ENCODE measurements at regions not wholly inside any gene's neighbourhood (a gene's known extent, or its start where the extent isn't known, plus 50 kb on each side); places are given as distances from the start of the nearest gene placed in this dataset.

DNA sequence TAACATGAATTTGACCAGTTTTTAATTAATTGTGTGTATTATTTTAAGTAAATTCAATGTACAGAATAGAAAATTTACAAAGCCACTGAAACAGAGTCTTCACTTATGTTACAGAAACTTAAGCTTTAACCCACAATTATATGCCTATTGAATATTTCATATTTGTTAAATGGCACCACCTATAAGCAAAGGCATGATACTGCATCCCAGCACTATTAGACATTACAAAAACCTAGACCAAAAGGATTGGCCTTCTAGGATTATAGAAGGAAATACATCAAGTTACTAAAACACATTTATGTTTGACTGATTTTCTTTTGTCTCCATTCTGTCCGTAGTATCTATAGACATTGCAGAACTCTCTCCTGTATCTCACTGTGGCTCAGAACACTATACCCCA is 578.1 kb downstream of the AJAP1 start:
- Histone ChIP-seq H3K9me3 (replicated peaks; ENCODE audit: control insufficient read depth, insufficient read depth, low read length) (no peaks in the 10 kb centered on the region; the same call in 2 of the 3 replicates), H3K36me3 (ENCODE audit: control insufficient read depth in 2 of 2, insufficient read depth in 2 of 2, low read length in 1 of 2) (no peaks in the 10 kb centered on the region), H3K27me3 (replicated peaks in 1 of 2; ENCODE audit: control insufficient read depth in 2 of 2, insufficient read depth in 2 of 2, low read length in 1 of 2) (no peaks in the 10 kb centered on the region), H3K4me1 (ENCODE audit: control insufficient read depth, insufficient read depth, low read length) (no peaks in the 10 kb centered on the region), H2AFZ (ENCODE audit: control insufficient read depth, low read depth, low read length) (no peak overlapping the region), H3K9ac (ENCODE audit: control insufficient read depth, insufficient read depth, low read length) (no peak overlapping the region), H3K4me3 (no peak overlapping the region), H4K20me1 (ENCODE audit: control insufficient read depth, insufficient read depth) (no peaks in the 10 kb centered on the region), H3K27ac (ENCODE audit: control insufficient read depth, insufficient read depth) (no peak overlapping the region), H3K4me2 (ENCODE audit: control insufficient read depth, insufficient read depth) (no peak overlapping the region), H3K79me2 (ENCODE audit: control insufficient read depth, insufficient read depth, low read length) (no peaks in the 10 kb centered on the region)
- TF ChIP-seq SMAD5 (IDR thresholded peaks at IDR 0.05; ENCODE audit: low read depth) (no peak), MYB (IDR thresholded peaks at IDR 0.05; ENCODE audit: borderline replicate concordance, low read depth, low read length) (no peak), PKNOX1 (IDR thresholded peaks at IDR 0.05) (no peak), TCF3 (IDR thresholded peaks at IDR 0.05; ENCODE audit: borderline replicate concordance, insufficient read depth, low read depth, low read length) (no peak), HDAC6 (IDR thresholded peaks at IDR 0.05; ENCODE audit: unreplicated experiment) (no peak), LARP7 (IDR thresholded peaks at IDR 0.05) (no peak), TAF1 (IDR thresholded peaks at IDR 0.05; ENCODE audit: borderline replicate concordance, low read depth, low read length) (no peak), ZNF207 (IDR thresholded peaks at IDR 0.05; ENCODE audit: borderline replicate concordance) (no peak), PAX5 (IDR thresholded peaks at IDR 0.05; ENCODE audit: borderline replicate concordance, low read depth, low read length) (no peak), IRF3 (IDR thresholded peaks at IDR 0.05) (no peak), BHLHE40 (IDR thresholded peaks at IDR 0.05; ENCODE audit: borderline replicate concordance in 1 of 2, low read depth in 2 of 2, low read length in 1 of 2) (no peak), POLR2AphosphoS5 (IDR thresholded peaks at IDR 0.05; ENCODE audit: low read length) (no peak), ZSCAN29 (IDR thresholded peaks at IDR 0.05) (no peak), BMI1 (IDR thresholded peaks at IDR 0.05; ENCODE audit: borderline replicate concordance) (no peak)
- TF ChIP-seq, protein P1, sequence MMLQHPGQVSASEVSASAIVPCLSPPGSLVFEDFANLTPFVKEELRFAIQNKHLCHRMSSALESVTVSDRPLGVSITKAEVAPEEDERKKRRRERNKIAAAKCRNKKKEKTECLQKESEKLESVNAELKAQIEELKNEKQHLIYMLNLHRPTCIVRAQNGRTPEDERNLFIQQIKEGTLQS (IDR thresholded peaks at IDR 0.05; ENCODE audit: borderline replicate concordance, extremely low read depth, low read depth, low read length) = no peak
- TF ChIP-seq, protein P2, sequence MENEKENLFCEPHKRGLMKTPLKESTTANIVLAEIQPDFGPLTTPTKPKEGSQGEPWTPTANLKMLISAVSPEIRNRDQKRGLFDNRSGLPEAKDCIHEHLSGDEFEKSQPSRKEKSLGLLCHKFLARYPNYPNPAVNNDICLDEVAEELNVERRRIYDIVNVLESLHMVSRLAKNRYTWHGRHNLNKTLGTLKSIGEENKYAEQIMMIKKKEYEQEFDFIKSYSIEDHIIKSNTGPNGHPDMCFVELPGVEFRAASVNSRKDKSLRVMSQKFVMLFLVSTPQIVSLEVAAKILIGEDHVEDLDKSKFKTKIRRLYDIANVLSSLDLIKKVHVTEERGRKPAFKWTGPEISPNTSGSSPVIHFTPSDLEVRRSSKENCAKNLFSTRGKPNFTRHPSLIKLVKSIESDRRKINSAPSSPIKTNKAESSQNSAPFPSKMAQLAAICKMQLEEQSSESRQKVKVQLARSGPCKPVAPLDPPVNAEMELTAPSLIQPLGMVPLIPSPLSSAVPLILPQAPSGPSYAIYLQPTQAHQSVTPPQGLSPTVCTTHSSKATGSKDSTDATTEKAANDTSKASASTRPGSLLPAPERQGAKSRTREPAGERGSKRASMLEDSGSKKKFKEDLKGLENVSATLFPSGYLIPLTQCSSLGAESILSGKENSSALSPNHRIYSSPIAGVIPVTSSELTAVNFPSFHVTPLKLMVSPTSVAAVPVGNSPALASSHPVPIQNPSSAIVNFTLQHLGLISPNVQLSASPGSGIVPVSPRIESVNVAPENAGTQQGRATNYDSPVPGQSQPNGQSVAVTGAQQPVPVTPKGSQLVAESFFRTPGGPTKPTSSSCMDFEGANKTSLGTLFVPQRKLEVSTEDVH (IDR thresholded peaks at IDR 0.05; ENCODE audit: low read depth, partially characterized antibody) = no peak
- intact Hi-C loops (cut with micrococcal nuclease; ENCODE audit: unreplicated experiment) (no loop called here), in situ Hi-C loops (cut with MboI) (no loop called here)
- no peak for FAIRE-seq
- ATAC-seq = no peak
- ChIA-PET CTCF (no interaction called here), RAD21 (ENCODE audit: unreplicated experiment) (no interaction called here), SMC1A (ENCODE audit: uncharacterized antibody, unreplicated experiment) (no interaction called here), POLR2A (no interaction called here)
- no TSS peak for BruUV-seq (replicated peaks)
- 43% methylated on average over 1 of the region's 1 CpG for WGBS (ENCODE audit: insufficient coverage, insufficient replicate concordance, low lambda C conversion rate, missing lambda C conversion rate)
- DNase-seq (ENCODE audit: low read depth, low spot score) = no peak
